CD4-positive, alpha-beta T cell treated with Interleukin-10 for 1 hour (primary cell): ENCODE measurements at regions not wholly inside any gene's neighbourhood (a gene's known extent, or its start where the extent isn't known, plus 50 kb on each side); places are given as distances from the start of the nearest gene placed in this dataset.
"Not testable (repeated sequence)": the region's sequence is repeated elsewhere in the genome, so short reads cannot be mapped to it uniquely, and the experiment has no call there.

Source experiments
- DNase-seq: peaks from one replicate; pipeline ENCODE4 v3.0.0-alpha.2; 2020

DNA sequence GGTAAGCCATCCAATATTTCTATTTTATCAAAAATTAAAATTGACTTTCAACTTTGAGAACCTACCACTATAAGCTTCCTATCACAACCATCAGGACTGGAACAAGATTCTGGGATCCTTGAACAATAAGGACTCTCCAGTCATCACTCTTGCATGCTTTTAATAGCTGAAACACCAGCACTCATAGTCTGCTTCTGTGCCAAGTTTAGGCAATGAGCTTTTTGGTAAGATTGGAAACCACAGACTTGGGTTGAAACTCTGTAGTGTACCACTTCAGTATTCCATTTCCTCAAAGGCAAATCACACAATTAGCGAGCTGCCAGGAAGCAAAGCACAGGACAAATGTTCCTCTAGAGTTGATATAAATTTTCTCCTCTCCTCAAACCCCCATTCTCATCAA, 1065.8 kb upstream of the SLC39A10 start:
- no peak for DNase-seq

DNA sequence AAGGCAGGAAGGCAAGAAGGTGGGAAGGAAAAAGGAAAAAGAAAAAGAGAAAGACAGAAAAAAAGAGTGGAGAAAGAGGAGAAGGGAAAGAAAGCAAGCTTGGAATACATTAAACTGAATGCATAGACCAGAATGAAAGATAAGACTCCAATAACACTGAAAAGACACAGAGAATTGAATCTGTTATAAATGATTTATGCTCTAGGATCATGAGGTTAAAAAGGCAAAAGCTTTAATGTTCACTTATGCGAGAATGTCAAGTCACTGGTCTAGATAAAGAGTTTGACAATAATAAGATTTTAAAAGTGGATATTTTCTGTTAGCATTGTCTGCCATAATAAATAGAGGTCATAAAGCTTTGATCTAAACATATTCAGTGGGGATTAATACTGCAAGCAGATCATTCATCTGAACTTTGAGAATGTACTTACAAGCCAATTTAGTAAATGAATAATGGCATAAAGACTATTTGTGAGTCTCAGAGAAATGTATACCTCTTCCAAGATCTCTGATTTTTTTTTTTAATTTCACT, 1069.2 kb upstream of the SLC39A10 start:
- no peak for DNase-seq

DNA sequence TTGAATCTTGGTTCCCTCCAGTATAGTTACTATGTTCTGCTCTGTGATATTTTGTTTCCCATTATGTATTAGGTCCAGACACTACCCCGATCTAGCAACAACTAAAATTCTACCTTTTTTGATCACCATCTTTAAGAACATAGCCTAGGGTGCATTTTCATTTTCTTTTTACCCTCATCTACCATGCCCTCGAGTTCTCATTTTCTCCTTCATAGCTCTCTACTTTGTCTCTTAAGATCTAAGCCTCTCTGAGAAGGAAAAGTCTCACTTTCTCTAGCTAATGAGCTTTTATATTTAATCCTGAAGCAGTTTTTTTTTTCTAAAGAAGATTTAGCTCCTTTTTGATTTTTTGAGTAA, 1089.4 kb upstream of the SLC39A10 start:
- no peak for DNase-seq

DNA sequence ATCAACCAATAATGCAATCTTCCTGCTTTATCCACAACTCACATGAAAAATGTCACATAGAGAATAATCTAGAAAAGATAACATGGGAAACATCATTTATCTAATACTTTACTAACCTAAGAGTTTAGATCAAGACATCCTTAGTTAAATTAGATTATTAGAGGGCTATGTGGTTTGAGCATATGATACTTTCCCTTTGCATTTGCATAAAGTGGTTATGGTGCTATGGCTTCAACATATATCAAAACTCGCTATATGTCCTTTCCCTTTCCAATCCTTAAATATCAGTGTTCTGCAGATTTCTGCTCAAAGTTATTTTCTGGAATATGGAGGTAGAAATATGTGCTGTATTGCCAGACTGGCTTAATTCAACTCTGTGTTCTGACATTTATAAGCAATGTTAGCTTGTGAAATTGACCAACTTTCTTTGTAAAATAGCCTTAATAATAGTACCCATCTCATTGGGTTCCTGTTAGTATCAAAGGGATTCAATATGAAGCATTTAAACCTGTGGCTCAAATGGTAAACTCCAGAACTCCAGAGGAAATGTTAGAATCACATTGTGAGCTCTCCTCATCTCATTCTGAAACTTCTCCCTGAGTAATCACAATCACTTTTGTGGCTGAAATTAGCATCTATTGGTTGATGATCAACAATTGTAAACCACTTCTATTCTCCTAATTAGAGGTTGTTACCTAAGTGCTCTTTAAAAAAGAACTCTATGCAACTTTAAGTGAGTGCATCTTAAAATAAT, 1089.9 kb upstream of the SLC39A10 start:
- DNase-seq = no peak

DNA sequence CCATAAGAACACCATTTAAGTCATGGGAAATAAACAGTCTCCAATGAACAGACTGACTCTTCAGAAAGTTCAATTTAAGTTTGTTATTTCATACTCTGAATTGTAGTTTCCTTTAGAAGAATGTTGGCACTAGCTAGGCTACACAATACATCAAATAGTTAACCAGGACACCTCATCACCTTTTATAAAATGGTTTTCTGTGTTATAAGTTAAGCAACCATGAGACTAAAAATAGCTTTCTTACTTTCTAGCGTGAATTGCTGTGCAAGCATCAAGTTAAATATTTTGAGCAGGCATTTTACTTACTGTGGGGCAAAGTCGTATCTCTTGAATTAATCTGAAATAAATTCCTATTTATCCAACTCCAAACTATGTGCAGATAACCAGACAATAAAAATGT, 1092.6 kb upstream of the SLC39A10 start:
- DNase-seq = no peak

DNA sequence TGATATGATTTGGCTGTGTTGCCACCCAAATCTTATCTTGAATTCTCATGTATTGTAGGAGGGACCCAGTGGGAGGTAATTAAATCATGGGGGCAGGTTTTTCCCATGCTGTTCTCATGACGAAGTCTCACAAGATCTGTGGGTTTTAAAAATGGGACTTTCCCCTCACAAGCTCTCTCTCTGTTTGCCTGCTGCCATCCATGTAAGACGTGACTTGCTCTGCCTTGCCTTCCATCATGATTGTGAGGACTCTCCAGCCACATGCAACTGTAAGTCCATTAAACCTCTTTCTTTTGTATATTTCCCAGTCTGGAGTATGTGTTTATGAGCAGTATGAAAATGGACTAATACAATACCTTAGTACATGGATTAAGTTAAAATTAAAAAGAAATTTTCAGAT, 1094.7 kb upstream of the SLC39A10 start:
- no peak for DNase-seq

DNA sequence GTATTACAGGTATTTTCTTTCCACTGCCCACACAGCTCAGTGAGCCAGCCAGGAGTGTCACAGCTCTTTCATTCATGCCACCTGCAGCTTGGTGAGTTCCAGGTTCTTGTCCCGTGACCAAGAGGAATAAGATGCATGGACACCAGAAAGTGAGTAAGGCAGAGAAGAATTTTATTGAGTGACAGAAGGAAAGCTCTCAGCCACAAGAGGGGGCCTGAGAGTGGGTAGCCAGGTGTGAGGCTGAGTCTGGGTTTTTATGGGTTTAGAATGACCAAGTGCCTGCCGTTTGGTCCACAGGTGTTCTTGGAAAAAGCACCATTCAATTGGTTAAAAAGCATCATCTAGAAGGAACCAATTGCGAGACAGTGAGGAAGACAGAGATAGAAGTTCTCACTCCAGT, 1097.1 kb upstream of the SLC39A10 start:
- no peak for DNase-seq

DNA sequence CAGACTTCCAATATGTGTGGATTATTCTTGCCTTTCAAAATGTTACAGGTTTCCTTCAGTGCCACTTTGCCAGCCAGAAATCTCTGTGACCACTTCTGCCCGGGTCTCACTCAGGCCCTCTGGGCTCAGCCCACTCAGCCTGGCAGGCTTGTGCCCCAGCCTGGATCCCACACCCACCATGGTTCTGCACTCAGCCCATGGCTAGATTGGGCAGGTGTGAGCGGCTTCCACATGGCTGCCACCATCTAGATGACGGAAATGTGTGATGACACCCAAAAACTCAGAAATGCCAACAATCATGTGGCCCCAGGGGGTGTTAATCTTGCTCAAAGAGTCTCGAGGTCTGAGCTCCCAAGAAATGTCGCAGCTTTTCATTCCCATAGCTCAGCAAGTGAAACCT, 1097.5 kb upstream of the SLC39A10 start:
- DNase-seq = no peak

DNA sequence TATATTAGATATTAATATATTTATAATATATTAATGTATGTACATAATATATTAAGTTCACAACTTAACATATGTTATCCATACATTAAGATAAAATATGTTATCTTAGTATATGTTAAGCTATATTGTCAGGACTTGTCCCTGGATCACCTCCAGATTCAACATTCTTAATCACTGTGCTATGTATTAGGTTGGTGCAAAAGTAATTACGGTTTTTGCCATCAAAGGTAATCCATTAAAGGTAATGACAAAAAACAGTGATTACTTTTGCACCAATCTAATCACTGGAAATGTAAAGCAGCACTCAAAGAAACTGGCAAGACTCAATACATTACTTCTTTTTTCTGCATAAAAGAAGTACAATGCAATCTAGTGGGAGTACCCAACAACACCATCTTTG, 1099.0 kb upstream of the SLC39A10 start:
- DNase-seq = no peak

DNA sequence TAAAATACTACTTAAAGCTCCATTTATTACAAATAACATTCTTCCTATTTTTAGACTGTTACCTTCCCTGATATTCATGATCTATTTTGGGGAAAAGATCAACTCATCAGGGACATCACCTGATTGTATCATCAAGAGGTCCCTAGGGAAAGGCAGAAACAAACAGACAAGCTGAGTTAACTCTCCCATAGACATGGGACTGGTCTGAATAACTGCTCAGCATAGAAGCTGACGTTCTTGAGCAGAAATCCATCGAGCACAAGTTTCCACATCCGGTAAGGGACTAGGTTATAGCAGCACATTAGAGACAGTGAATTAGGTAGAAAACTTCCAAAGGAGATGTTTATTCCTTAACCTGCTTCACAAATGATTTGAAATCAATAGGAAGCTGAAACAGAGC, 1100.4 kb upstream of the SLC39A10 start:
- no peak for DNase-seq

DNA sequence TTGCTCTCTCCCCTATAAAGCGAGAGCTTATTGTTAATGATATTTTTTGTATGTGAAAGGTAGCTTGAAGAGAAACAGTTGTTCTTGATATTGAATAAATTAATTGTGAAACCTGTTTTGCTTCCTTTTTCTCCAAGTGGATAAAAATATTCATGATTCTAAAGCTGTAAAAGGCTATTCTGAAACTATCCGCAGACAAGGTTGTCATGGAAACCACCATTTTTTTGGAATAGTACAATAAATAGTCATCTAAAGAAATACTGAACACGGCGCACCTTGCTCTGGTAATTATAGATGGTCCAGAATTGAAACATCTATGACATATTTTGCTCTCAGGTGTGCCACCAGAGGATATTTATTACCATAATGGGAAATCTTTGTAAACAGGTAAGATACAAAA, 1103.0 kb upstream of the SLC39A10 start:
- no peak for DNase-seq

DNA sequence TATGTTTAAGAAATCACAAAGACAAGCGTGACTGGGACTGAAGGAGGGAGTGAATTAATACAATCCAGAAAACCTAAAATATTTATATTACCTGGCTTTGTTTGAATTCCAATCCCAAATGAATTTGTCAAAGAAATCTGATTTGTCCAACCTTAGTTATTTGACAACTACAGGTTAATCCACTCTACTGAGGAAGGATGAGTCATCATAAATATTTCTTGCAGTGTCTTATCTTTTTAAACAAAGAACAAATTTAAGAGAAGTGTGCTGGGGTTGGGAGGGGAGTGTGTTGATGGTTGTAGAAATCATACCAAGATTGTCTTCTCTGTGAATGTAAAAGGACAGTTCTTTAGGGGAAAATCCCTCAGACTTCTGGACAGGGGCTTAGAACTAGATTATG, 1106.3 kb upstream of the SLC39A10 start:
- DNase-seq = no peak

DNA sequence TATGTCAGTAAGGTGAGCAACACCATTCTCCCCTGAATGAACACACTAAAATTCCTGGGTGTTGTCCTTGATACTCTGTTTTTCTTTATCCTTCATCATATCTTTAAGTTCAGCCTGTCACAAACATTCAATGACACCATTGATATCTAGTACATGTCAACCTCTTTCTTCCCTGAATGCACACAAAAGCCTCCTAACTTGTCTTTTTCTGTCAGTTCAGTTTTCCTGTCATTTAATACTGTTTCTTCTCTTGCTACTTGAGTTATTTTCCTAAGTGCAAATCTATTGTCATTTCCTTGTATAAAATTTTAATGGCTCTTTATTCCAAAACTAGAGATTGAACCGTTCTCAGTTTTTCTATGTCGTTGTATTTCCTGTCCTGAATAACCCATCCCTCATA, 1107.6 kb upstream of the SLC39A10 start:
- DNase-seq = no peak

DNA sequence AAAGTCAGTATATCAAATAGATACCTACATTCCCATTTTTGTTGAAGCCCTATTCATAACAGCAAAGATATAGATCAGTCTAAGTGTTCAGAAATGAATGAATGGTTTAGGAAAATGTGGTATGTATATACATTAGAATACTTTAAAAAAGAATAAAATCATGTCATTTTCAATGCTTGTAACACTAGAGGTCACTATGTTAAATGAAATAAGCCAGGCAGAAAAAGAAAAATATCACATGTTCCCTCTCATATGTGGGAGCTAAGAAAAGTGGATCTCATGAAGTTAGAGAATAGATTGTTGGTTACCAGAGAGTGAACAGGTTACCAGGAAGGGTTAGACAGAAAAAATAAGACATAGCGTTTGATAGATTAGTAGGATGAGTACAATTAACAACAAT, 1111.0 kb upstream of the SLC39A10 start:
- DNase-seq = no peak

DNA sequence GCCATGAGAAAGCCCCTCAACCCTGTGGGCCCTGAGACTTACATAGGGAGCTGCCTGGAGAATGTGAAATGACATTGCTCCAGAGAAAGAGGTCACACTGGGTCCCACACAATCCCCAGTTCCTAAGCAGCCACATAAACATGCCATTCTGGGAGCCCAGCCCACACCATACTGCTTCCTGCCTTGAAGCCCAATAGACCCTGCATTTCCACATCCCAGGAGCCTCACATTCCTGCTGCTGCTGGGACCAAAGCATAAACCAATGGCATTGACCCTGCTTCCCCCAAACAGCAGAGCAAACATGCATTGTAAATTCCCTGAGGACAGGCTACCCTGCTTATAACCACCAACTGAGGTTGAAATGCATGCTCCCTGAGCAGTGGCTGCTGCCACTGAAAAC, 1117.6 kb upstream of the SLC39A10 start:
- DNase-seq = no peak

DNA sequence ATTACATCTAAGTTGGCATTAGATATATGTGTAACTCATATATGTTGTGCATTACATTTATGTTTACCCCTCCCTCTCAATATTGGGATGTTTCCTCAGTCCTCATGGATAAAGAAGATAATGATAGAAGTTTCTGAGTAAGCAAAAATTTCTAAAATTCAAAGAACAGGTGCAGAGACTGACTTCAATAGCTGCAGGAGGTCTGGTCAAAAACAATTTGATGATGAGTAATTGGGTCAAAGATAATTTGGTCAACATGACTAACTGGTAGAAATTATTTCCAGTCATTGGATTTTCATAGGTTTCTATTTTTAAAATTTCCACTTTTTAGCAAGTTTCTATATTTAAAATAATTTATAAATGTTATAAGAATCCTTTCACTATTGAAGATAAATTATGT, 1130.9 kb upstream of the SLC39A10 start:
- no peak for DNase-seq

DNA sequence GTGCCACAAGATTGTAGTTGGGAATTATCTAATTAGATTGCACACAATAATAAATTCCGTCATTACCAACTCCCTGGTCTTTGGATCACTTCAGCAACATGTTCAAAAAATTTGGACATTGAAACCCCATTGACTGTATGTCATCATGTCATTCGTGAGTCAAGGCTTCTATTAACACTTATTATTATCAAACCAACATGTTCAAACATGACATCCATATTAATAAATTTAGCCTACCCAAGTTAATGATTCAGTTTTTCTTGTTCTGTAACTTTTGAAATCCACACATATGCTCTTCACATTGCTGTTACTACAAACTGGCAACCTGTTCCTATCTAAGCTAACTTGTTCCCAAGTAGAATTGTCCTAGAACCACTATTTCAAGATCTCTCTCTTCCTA, 1142.7 kb upstream of the SLC39A10 start:
- no peak for DNase-seq

DNA sequence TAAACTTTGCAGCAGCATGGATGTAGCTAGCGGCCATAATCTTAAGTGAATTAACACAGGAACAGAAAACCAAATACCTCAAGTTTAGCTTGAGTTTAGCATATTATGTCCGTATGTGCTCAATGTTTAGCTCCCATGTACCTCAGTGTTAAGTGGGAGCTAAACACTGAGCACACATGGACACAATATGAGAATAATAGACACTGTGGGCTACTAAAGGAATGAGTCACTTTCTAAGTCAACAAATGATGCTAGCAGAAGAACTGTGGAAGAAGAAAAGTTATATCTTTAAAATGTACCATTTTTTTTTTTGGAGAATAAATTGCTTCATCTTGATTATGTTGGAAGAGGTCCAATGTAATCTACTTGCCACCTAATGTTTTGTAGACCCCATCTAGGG, 1146.0 kb upstream of the SLC39A10 start:
- not testable (repeated sequence) for DNase-seq

DNA sequence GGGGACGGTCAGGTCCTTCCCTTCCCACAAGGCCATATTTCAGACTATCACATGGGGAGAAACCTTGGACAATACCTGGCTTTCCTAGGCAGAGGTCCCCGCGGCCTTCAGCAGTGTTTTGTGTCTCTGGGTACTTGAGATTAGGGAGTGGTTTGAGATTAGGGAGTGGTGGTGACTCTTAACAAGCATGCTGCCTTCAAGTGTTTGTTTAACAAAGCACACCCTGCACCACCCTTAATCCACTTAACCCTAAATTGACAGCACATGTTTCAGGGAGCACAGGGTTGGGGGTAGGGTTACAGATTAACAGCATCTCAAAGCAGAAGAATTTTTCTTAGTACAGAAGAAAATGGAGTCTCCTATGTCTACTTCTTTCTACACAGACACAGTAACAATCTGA, 1152.2 kb upstream of the SLC39A10 start:
- not testable (repeated sequence) for DNase-seq

DNA sequence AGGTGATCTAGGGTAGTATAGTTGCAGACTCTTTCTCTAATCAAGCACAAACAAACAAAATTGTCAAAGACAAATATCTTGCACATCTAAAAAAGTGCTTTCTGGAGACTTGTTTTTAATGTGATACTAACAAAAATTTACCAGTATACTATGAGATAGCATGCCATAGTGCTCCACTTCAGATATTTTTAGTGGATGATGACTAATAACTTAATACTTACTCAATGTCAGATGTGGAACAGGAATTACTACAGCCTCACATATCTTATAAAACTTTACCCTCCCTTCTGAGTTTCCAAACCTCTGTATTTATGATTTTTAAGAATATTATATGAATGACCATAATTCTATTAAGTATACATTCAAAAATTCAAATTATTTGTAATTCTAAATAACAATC, 1162.0 kb upstream of the SLC39A10 start:
- DNase-seq = no peak

DNA sequence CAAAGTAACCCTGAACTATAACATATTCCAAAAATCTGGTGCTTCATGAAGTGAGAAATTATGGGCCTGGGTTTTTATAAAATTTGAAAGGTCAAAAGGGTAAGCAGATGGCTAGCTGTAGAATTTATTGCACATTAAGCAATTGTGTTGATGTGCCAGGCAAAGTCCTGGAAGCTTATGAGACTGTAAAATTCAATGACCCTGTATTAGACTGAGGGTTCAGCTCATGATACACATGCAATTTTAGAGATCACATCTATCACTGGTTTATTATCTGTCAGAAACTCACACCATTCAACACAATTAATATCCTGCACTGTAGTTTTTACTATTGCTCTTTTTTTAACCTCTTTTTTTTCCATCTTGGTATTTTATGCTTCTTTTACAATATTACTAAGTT, 1162.6 kb upstream of the SLC39A10 start:
- DNase-seq = no peak

DNA sequence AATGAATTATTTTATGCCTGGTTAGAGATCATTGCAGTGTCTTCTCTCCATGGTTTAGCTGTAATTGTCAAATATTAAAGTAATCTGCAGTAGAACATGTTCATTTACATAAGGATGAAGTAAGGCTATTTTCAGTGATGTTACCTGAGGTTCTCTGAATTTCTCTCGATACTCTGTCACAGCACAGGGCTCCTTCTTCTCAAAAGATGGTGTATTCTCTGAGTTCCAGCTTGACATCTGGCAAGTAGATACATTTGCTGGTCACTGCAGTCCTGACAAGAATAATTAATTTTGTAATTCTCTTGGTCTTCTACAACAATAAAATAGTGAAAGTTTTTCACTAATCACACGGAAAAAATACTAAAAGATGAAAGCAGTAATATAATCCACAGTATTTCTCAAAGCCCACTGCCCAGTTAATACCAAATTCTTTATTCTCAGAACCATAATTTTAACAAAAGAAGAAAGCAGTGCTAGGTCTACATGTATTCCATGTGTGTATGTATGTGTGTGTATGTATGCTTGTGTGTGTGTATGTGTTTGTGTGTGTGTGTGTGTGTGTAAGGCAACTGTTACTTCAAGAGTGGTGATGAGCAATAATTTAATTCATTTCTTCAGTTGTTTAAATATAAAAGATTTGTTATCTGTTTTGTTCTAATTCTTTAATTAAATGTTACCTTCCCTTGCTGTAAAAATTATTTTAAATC, 1165.5 kb upstream of the SLC39A10 start:
- no peak for DNase-seq

DNA sequence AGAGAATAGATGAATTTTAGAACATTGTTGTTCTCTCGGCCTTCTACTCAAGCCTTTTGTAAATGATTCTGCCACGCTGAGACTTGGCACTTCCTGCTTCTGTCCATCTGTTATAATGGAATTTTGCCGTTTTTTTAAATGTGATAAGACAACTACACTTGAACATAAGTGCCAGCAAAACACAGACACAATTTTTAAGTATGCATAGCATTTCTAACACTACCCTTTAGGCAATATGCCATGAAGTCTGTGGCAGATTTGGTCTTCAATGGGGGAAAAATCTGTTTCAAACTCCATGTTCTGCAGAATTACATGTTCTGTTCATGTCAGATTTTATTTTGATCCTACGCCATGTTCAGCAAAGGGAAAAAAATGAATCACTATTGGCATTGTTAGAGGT, 1170.7 kb upstream of the SLC39A10 start:
- no peak for DNase-seq

DNA sequence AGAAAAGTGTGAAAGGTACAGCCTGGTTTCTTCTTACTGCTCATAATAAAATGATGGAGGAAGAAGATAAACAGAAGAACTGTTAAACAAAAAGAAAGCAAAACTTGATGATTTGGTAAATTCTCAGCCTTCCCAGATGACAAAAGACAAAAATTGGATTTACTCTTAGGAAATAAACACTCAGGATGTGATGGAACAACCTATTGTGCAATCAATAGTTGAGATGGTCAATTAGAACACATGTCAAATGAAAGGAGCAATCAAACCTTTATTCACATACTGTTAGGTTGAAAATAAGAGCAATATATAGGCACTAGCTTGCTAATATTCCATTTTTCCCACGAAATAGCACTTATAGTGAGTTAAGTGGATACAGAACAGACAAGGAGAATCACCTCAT, 1174.0 kb upstream of the SLC39A10 start:
- no peak for DNase-seq

DNA sequence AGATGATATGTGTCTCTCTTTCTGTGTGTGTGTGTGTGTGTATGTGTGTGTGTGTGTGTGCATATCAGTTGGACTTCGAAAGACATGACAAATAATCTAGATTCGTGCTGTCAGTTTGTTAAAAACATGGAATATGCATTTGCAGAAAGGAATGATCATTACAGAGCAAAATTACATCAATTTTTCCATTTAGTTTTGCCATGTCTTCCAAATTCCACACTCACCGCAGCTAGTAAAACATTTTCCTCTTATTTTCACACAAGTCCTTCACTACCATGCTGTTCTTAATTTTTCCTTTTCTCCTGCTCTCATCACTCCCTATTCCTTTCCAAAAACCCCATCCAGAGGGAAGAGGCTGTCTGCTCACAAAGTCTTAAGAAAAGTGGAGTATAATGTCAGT, 1191.4 kb upstream of the SLC39A10 start:
- DNase-seq = no peak
